CD4-positive, alpha-beta T cell (primary cell): ENCODE measurements at regions not wholly inside any gene's neighbourhood (a gene's known extent, or its start where the extent isn't known, plus 50 kb on each side); places are given as distances from the start of the nearest gene placed in this dataset.

Source experiments
- ATAC-seq: fragments of 200-7000 bp; cut with Tn5 transposase; one replicate; pipeline ENCODE4 v1.10.0; 2022; ENCODE audit warnings: mild to moderate bottlenecking; ENCODE audit not compliant: poor library complexity
- CTCF ChIA-PET: fragments of 350-600 bp; sonication (Branson Sonifier 250); formaldehyde crosslinking; loops from one replicate; lab custom pipeline; 2021; ENCODE audit warnings: antibody characterized with exemption, inconsistent platforms; lab: Charles Lee
- POLR2A ChIA-PET: fragments of 350-600 bp; sonication (Branson Sonifier 250); formaldehyde crosslinking; loops from one replicate; lab custom pipeline; 2021; ENCODE audit warnings: antibody characterized with exemption, inconsistent platforms; lab: Charles Lee
- DNase-seq, 14 experiments: peaks; one replicate each; pipeline ENCODE4 v3.0.0-alpha.2; 2013 to 2020; ENCODE audit warnings: mixed read lengths in 2 of 14
- H3K27ac ChIP-seq, 2 donors: one replicate each; pipeline versions ENCODE4 v1.5.1 to v1.7.0; 2013; ENCODE audit warnings: low read length in 2 of 2, low read depth in 1 of 2, mild to moderate bottlenecking in 1 of 2
- H3K27me3 ChIP-seq, 2 experiments: 1 replicate in 1 of 2; 2 replicates in 1 of 2; pipeline versions ENCODE4 v1.6.1 to v1.7.0; 2013; ENCODE audit warnings: low read length in 2 of 2, control low read depth in 1 of 2, mild to moderate bottlenecking in 1 of 2, moderate library complexity in 1 of 2; ENCODE audit not compliant: insufficient read depth in 2 of 2, control insufficient read depth in 1 of 2
- H3K36me3 ChIP-seq: one replicate; pipeline ENCODE4 v1.6.1; 2013; ENCODE audit warnings: low read length, control low read depth; ENCODE audit not compliant: insufficient read depth
- H3K4me1 ChIP-seq: one replicate; pipeline ENCODE4 v1.6.1; 2013; ENCODE audit warnings: low read length, control low read depth; ENCODE audit not compliant: insufficient read depth
- H3K4me3 ChIP-seq: one replicate; pipeline ENCODE4 v1.5.1; 2013; ENCODE audit warnings: mild to moderate bottlenecking, low read length, moderate library complexity
- H3K9me3 ChIP-seq, 2 experiments: 1 replicate in 1 of 2; 2 replicates in 1 of 2; pipeline versions ENCODE4 v1.6.1 to v1.7.0; 2013; ENCODE audit warnings: low read length in 2 of 2, mild to moderate bottlenecking in 2 of 2, control low read depth in 1 of 2, moderate library complexity in 1 of 2; ENCODE audit not compliant: control insufficient read depth in 1 of 2, insufficient read depth in 1 of 2
- H3K27ac Mint-ChIP-seq: one replicate; pipeline ENCODE4 v1.8.0; 2020; ENCODE audit warnings: mixed read lengths
- H3K27me3 Mint-ChIP-seq: one replicate; pipeline ENCODE4 v1.8.0; 2021; ENCODE audit warnings: mixed read lengths
- H3K36me3 Mint-ChIP-seq: one replicate; pipeline ENCODE4 v1.8.0; 2021; ENCODE audit warnings: low read depth, mixed read lengths
- H3K4me1 Mint-ChIP-seq: one replicate; pipeline ENCODE4 v1.8.0; 2021; ENCODE audit warnings: low read depth, mixed read lengths
- H3K4me3 Mint-ChIP-seq: one replicate; pipeline ENCODE4 v1.8.0; 2020; ENCODE audit warnings: mild to moderate bottlenecking, mixed read lengths
- H3K9me3 Mint-ChIP-seq: one replicate; pipeline ENCODE4 v1.8.0; 2020; ENCODE audit warnings: mixed read lengths
- CTCF ChIP-seq: fragments of 200-600 bp; IDR thresholded peaks from one replicate; pipeline ENCODE4 v1.8.0; 2022; ENCODE audit warnings: antibody characterized with exemption, mild to moderate bottlenecking
- intact Hi-C, 2 experiments: fragments of 100-400 bp; cut with DNase I in 1 of 2; cut with micrococcal nuclease in 1 of 2; formaldehyde crosslinking; loops; one replicate each; pipeline versions ENCODE4 v1.15.1 to v1.9.0; 2023 to 2025; cut with DNase I, micrococcal nuclease

DNA sequence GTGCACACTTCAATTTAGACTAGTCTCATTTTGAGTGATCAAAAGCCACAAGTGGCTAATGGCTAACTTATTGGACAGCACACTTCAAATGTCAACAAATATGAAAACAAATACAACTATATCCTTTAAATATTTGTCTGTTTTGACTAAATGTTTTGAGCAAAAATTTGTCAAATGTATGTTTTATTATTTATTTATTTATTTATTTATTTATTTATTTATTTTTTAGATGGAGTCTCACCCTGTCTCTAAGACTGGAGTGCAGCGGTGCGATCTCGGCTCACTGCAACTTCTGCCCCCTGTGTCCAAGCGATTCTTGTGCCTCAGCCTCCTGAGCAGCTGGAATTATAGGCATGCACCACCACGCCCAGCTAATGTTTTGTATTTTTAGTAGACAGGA lies 1392.1 kb upstream of the WWC1 start:
- DNase-seq: no peak
- Histone ChIP-seq H3K4me1 (no peaks in the 10 kb centered on the region), H3K4me3 (no peak overlapping the region), H3K9me3 (peaks cover 4 to 9% of the 10 kb centered on the region in 2 experiments), H3K36me3 (no peaks in the 10 kb centered on the region), H3K27me3 (no peaks in the 10 kb centered on the region), H3K27ac (no peak overlapping the region)
- no peak for TF ChIP-seq CTCF
- no peak for ATAC-seq
- Mint-ChIP-seq H3K4me1 (no peaks in the 10 kb centered on the region), H3K4me3 (no peak overlapping the region), H3K9me3 (peaks cover 13% of the 10 kb centered on the region), H3K27me3 (no peaks in the 10 kb centered on the region), H3K27ac (no peak overlapping the region), H3K36me3 (no peaks in the 10 kb centered on the region)
- intact Hi-C loops: no loop called here
- ChIA-PET POLR2A (no interaction called here), CTCF (no interaction called here)

DNA sequence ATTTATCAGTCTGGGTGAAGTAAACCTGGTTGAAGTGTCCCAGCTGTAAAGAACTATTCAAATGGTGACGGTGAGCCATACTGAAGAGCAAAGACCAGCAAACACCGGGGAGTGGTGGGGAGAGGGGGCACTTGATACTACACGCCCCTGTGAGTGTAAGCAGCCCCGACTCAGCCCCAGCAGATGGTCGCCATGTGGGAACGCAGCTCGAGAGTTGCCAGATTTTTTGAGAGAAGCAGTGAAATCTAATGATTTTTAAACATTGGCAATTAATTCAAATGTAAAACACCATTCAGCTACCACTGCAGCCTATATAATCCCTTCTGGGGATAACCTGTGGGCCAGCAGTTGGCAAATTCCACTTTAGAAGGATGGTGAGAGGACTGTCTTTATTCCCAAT lies 1386.9 kb upstream of the WWC1 start:
- no peak for TF ChIP-seq CTCF
- H3K9me3 ChIP-seq: peaks cover 4 to 13% of the 10 kb centered on the region in 2 experiments
- DNase-seq (no peak), ATAC-seq (no peak)
- H3K4me1 ChIP-seq: no peaks in the 10 kb centered on the region
- Mint-ChIP-seq H3K27ac (no peak overlapping the region), H3K9me3 (peaks cover 8% of the 10 kb centered on the region), H3K36me3 (no peaks in the 10 kb centered on the region), H3K4me1 (no peaks in the 10 kb centered on the region), H3K4me3 (no peak overlapping the region), H3K27me3 (no peaks in the 10 kb centered on the region)
- POLR2A ChIA-PET: no interaction called here
- no peak overlapping the region for H3K27ac ChIP-seq
- H3K4me3 ChIP-seq: no peak overlapping the region
- CTCF ChIA-PET: no interaction called here
- intact Hi-C loops: no loop called here
- H3K27me3 ChIP-seq: no peaks in the 10 kb centered on the region
- H3K36me3 ChIP-seq: no peaks in the 10 kb centered on the region

DNA sequence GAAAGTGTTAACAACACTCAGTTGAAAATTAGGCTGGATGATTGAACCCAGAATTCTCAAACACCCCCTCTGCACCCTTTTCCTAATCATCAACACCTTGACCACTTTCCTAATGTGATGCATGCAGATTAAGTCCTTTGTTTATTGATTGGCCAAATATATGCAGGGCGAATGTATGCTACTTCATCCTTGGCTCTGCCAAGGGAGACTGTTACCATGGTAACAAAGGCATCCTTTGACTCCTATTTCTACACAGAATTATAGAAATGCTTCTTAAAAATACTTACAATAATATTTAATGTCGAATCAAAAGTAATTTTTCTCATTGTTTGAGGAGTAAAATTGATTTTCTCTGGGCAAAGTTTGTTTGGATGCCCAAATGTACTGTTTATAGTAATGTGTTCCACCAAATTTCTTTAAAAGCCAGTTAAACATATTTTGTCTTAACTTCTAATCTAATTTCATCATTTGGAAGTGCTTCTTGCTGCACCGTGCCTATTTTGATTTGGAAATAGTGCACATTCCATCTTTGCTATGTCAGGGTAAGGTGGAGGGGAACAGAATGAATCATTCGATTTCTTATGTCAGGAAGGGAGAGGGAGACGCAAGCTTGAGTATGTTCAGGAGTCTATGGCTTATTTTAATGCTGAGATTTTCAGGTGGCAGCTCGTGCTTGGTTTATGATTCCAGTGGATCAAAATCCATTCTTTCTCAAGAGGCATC lies 1384.3 kb upstream of the WWC1 start:
- intact Hi-C loops: no loop called here
- POLR2A ChIA-PET: no interaction called here

More for the DNA sequence above, 1384.3 kb upstream of the WWC1 start:
- DNase-seq: no peak
- no peak for ATAC-seq
- Mint-ChIP-seq H3K4me1 (no peaks in the 10 kb centered on the region), H3K27ac (no peak overlapping the region), H3K4me3 (no peak overlapping the region), H3K27me3 (no peaks in the 10 kb centered on the region), H3K36me3 (no peaks in the 10 kb centered on the region), H3K9me3 (peaks cover 9% of the 10 kb centered on the region)
- Histone ChIP-seq H3K4me3 (no peak overlapping the region), H3K9me3 (peaks cover 0 to 4% of the 10 kb centered on the region in 2 experiments), H3K27me3 (no peaks in the 10 kb centered on the region), H3K4me1 (no peaks in the 10 kb centered on the region), H3K27ac (no peak overlapping the region), H3K36me3 (no peaks in the 10 kb centered on the region)
- CTCF ChIA-PET: no interaction called here
- TF ChIP-seq CTCF: no peak
